ENCODE measurements at regions not wholly inside any gene's neighbourhood (a gene's known extent, or its start where the extent isn't known, plus 50 kb on each side); places are given as distances from the start of the nearest gene placed in this dataset.

GRCh38 chr11:128365044-128365443 is 222.3 kb downstream of the ETS1 start:
- DNase-seq (ENCODE audit: low spot score) = no peak

GRCh38 chr11:128361451-128362020 is 225.8 kb downstream of the ETS1 start:
- DNase-seq (ENCODE audit: low spot score) = no peak

GRCh38 chr11:128359515-128359914 is 227.8 kb downstream of the ETS1 start:
- DNase-seq (ENCODE audit: low spot score) = no peak

- DNase-seq (ENCODE audit: low spot score) = no peak
These were observed 230.3 kb downstream of the ETS1 start for GRCh38 chr11:128357073-128357472.

GRCh38 chr11:128355558-128355957 is 231.8 kb downstream of the ETS1 start:
- no peak for DNase-seq (ENCODE audit: low spot score)

- DNase-seq (ENCODE audit: low spot score) = no peak
These were observed 232.9 kb downstream of the ETS1 start for GRCh38 chr11:128354476-128354875.

- DNase-seq (ENCODE audit: low spot score) = no peak
These were observed 236.2 kb downstream of the ETS1 start for GRCh38 chr11:128351168-128351567.

GRCh38 chr11:128349650-128350299 is 237.6 kb downstream of the ETS1 start:
- DNase-seq (ENCODE audit: low spot score) = no peak

GRCh38 chr11:128346804-128347203 is 240.6 kb downstream of the ETS1 start:
- DNase-seq (ENCODE audit: low spot score) = no peak

- no peak for DNase-seq (ENCODE audit: low spot score)
These were observed 242.0 kb downstream of the ETS1 start for GRCh38 chr11:128345316-128345715.

GRCh38 chr11:128343870-128344269 is 243.5 kb downstream of the ETS1 start:
- DNase-seq (ENCODE audit: low spot score) = no peak

GRCh38 chr11:128343135-128343514 is 244.2 kb downstream of the ETS1 start:
- no peak for DNase-seq (ENCODE audit: low spot score)

- no peak for DNase-seq (ENCODE audit: low spot score)
These were observed 244.7 kb downstream of the ETS1 start for GRCh38 chr11:128342511-128343134.

- DNase-seq (ENCODE audit: low spot score) = no peak
These were observed 245.8 kb downstream of the ETS1 start for GRCh38 chr11:128341280-128342248.

GRCh38 chr11:128339792-128340191 is 247.6 kb downstream of the ETS1 start:
- DNase-seq (ENCODE audit: low spot score) = no peak

GRCh38 chr11:128338811-128339210 is 248.5 kb downstream of the ETS1 start:
- no peak for DNase-seq (ENCODE audit: low spot score)

GRCh38 chr11:128336203-128336602 is 251.2 kb downstream of the ETS1 start:
- no peak for DNase-seq (ENCODE audit: low spot score)

- no peak for DNase-seq (ENCODE audit: low spot score)
These were observed 251.6 kb downstream of the ETS1 start for GRCh38 chr11:128335729-128336128.

- no peak for DNase-seq (ENCODE audit: low spot score)
These were observed 252.9 kb downstream of the ETS1 start for GRCh38 chr11:128334311-128335044.

- DNase-seq (ENCODE audit: low spot score) = no peak
These were observed 256.0 kb downstream of the ETS1 start for GRCh38 chr11:128331317-128331716.

- no peak for DNase-seq (ENCODE audit: low spot score)
These were observed 257.2 kb downstream of the ETS1 start for GRCh38 chr11:128330203-128330602.
